Epithelial cell of esophagus (primary cell): ENCODE measurements at regions not wholly inside any gene's neighbourhood (a gene's known extent, or its start where the extent isn't known, plus 50 kb on each side); places are given as distances from the start of the nearest gene placed in this dataset.

Experiments
- DNase-seq: peaks from one replicate; pipeline ENCODE4 v3.0.0; 2010; ENCODE audit warnings: low read depth
- H3K4me3 ChIP-seq: 2 replicates; pipeline ENCODE4 v1.5.1; 2011; ENCODE audit warnings: mild to moderate bottlenecking, low read length, control low read depth
- TF ChIP-seq, protein P1 (sequence below): IDR thresholded peaks from 2 replicates; pipeline ENCODE4 v1.5.1; 2011; ENCODE audit warnings: low read depth, mild to moderate bottlenecking, low read length, control low read depth, inconsistent platforms; ENCODE audit not compliant: insufficient read depth; ENCODE audit errors: missing control alignments

GRCh38 chr10:28381466-28381865 lies 78.6 kb upstream of the MPP7 start:
- TF ChIP-seq, protein P1, sequence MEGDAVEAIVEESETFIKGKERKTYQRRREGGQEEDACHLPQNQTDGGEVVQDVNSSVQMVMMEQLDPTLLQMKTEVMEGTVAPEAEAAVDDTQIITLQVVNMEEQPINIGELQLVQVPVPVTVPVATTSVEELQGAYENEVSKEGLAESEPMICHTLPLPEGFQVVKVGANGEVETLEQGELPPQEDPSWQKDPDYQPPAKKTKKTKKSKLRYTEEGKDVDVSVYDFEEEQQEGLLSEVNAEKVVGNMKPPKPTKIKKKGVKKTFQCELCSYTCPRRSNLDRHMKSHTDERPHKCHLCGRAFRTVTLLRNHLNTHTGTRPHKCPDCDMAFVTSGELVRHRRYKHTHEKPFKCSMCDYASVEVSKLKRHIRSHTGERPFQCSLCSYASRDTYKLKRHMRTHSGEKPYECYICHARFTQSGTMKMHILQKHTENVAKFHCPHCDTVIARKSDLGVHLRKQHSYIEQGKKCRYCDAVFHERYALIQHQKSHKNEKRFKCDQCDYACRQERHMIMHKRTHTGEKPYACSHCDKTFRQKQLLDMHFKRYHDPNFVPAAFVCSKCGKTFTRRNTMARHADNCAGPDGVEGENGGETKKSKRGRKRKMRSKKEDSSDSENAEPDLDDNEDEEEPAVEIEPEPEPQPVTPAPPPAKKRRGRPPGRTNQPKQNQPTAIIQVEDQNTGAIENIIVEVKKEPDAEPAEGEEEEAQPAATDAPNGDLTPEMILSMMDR, result no peak
- DNase-seq, result peak; percentile 60
- H3K4me3 ChIP-seq, result no peak overlapping the region

DNA sequence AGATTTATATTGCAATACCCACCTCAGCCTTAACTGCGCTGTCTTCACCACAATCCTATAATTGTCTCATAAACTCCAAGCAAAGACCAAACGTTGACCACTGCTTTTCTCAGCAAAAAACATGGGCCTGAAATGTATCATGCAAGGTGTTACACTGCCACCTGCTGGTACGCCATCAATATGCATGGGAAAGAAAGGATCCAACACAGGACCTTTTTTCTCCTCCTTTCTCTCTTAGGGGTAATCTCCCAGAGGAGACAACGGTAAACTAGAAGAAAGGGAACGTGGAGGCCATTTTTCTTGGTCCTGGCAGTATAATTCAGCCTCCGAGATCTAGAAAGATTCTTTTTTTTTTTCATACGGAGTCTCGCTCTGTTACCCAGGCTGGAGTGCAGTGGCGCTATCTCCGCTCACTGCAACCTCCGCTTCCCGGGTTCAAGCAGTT lies 79.1 kb upstream of the MPP7 start:
- no peak overlapping the region for H3K4me3 ChIP-seq

DNA sequence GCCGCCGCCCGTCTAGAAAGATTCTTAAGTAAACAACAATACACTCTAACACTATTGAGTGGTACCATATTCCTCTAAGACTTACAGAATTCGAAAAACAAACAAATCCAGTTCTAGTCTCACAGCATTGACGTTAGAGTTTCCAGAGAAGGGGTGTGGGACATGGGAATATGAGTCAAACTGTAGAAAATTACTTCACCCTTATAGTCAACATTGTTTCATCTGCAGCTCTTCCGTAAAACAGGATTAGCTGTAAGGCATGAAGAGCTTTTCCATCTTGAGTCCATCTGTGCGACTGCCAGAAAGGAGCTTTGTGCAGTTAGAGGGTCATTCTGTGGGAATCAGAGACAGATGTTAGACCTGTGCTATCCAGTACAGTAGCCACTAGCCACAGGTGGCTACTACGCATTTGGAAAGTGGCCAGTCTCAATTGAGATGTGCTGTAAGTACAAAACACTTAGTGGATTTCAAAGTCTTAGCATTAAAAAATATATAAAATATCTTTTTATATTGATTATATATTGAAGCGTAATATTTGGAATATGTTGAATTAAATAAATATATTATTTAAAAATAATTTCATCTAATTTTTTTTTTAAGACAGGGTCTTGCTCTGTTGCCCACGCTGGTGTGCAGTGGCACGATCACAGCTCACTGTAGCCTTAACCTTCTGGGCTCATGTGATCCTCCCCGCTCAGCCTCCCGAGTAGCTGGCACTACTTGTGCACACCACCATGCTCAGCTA lies 79.8 kb upstream of the MPP7 start:
- no peak overlapping the region for H3K4me3 ChIP-seq
- TF ChIP-seq, protein P1, result no peak
- DNase-seq, result peak; percentile 88

More for the DNA sequence above, 79.1 kb upstream of the MPP7 start:
- peak; percentile 89 for DNase-seq
- TF ChIP-seq, protein P1, result peak; percentile 98

GRCh38 chr10:28384557-28384956 lies 81.7 kb upstream of the MPP7 start:
- TF ChIP-seq, protein P1, result no peak
- DNase-seq, result no peak
- no peak overlapping the region for H3K4me3 ChIP-seq

GRCh38 chr10:28385748-28386502 lies 83.1 kb upstream of the MPP7 start:
- no peak overlapping the region for H3K4me3 ChIP-seq
- TF ChIP-seq, protein P1, result no peak
- no peak for DNase-seq

- TF ChIP-seq, protein P1, result no peak
- no peak overlapping the region for H3K4me3 ChIP-seq
- no peak for DNase-seq
These were observed 83.6 kb upstream of the MPP7 start for GRCh38 chr10:28386503-28386868.
